K562 (cell line): ENCODE measurements at regions not wholly inside any gene's neighbourhood (a gene's known extent, or its start where the extent isn't known, plus 50 kb on each side); places are given as distances from the start of the nearest gene placed in this dataset.

Source experiments
- ATAC-seq: fragments of 200-7000 bp; cut with Tn5 transposase; 3 replicates; pipeline ENCODE4 v1.9.1; 2020; ENCODE audit warnings: moderate library complexity
- BruUV-seq: library from RNA; stranded (reverse); fragments of 400-500 nt; replicated peaks from 2 replicates; lab custom pipeline; 2021; lab: Mats Ljungman, UMichigan
- CTCF ChIA-PET: fragments of 300-600 bp; formaldehyde crosslinking; extraction: SDS; loops from one replicate; lab custom pipeline; 2021; ENCODE audit warnings: low intra/inter-chr PET ratio; lab: Yijun Ruan, JAX
- POLR2A ChIA-PET: fragments of 300-600, 350-650 bp; sonication (Branson Sonifier 250); formaldehyde crosslinking; extraction: SDS; loops from one replicate; lab custom pipeline; 2021; ENCODE audit warnings: antibody characterized with exemption, inconsistent platforms; lab: Yijun Ruan, JAX
- DNase-seq, 4 experiments: peaks; one replicate each; pipeline versions ENCODE4 v3.0.0 to v3.0.0-alpha.2; 2011 to 2018; ENCODE audit warnings: low spot score in 3 of 4, mixed read lengths in 3 of 4; ENCODE audit errors: extremely low read depth in 1 of 4
- FAIRE-seq: peaks from 2 replicates; lab custom pipeline; 2011; peaks lifted over from hg19 to GRCh38; lab: Jason Lieb, UNC
- H2AFZ ChIP-seq: 2 replicates; pipeline ENCODE4 v1.6.0; 2011; ENCODE audit warnings: low read depth, low read length, control low read depth, inconsistent platforms
- H3K27ac ChIP-seq: fragments of 200-600 bp; 3 replicates; pipeline ENCODE4 v1.8.0; 2011; ENCODE audit warnings: low read depth, mild to moderate bottlenecking, control low read depth, inconsistent platforms, low read length, moderate library complexity, mixed read lengths; ENCODE audit errors: extremely low read depth
- H3K27me3 ChIP-seq, 2 experiments: fragments of 300-600 bp in 1 of 2; 2 replicates in 1 of 2; 3 replicates in 1 of 2; pipeline versions ENCODE4 v1.6.0 to v1.8.0; 2011; ENCODE audit warnings: inconsistent platforms in 2 of 2, low read length in 2 of 2, mild to moderate bottlenecking in 1 of 2, mixed read lengths in 1 of 2, moderate library complexity in 1 of 2; ENCODE audit not compliant: control insufficient read depth in 2 of 2, insufficient read depth in 2 of 2
- H3K36me3 ChIP-seq: fragments of 300-600 bp; 3 replicates; pipeline ENCODE4 v1.8.0; 2011; ENCODE audit warnings: mild to moderate bottlenecking, low read length, inconsistent platforms; ENCODE audit not compliant: control insufficient read depth, insufficient read depth
- H3K4me1 ChIP-seq, 2 experiments: fragments of 200-600 bp in 1 of 2; replicated peaks in 1 of 2; 2 replicates in 1 of 2; 3 replicates in 1 of 2; pipeline versions ENCODE4 v1.5.1 to v1.8.0; 2011; ENCODE audit warnings: inconsistent platforms in 2 of 2, low read length in 2 of 2, mild to moderate bottlenecking in 1 of 2, mixed read lengths in 1 of 2, moderate library complexity in 1 of 2; ENCODE audit not compliant: control insufficient read depth in 2 of 2, insufficient read depth in 2 of 2
- H3K4me2 ChIP-seq: 2 replicates; pipeline ENCODE4 v1.6.1; 2011; ENCODE audit warnings: low read length, control low read depth, inconsistent platforms, mixed read lengths; ENCODE audit not compliant: insufficient read depth
- H3K4me3 ChIP-seq: fragments of 200-600 bp; sonication (generic), shearing (Covaris generic); 2 replicates; pipeline ENCODE4 v1.5.1; 2016; ENCODE audit warnings: control low read depth, inconsistent platforms
- H3K79me2 ChIP-seq: fragments of 200-600 bp; 3 replicates; pipeline ENCODE4 v1.8.0; 2011; ENCODE audit warnings: low read length, inconsistent platforms; ENCODE audit not compliant: control insufficient read depth, insufficient read depth
- H3K9ac ChIP-seq, 2 experiments: 2 replicates each; pipeline versions ENCODE4 v1.6.0 to v1.6.1; 2011; ENCODE audit warnings: low read depth in 2 of 2, low read length in 2 of 2, control low read depth in 1 of 2, inconsistent platforms in 1 of 2, mild to moderate bottlenecking in 1 of 2, mixed read lengths in 1 of 2; ENCODE audit not compliant: insufficient read depth in 1 of 2
- H3K9me1 ChIP-seq: one replicate; pipeline ENCODE4 v1.6.0; 2011; ENCODE audit warnings: inconsistent platforms, mild to moderate bottlenecking, low read length, moderate library complexity; ENCODE audit not compliant: control insufficient read depth, insufficient read depth
- H3K9me3 ChIP-seq: replicated peaks from 2 replicates; pipeline ENCODE4 v1.5.1; 2011; ENCODE audit warnings: low read depth, low read length, inconsistent platforms; ENCODE audit not compliant: control insufficient read depth, insufficient read depth
- H4K20me1 ChIP-seq: replicated peaks from 2 replicates; pipeline ENCODE4 v1.6.1; 2011; ENCODE audit warnings: low read length, inconsistent platforms, mixed read lengths; ENCODE audit not compliant: control insufficient read depth, insufficient read depth
- E2F4 ChIP-seq: sonication (generic); formaldehyde crosslinking; IDR thresholded peaks from 2 replicates; pipeline ENCODE4 v1.8.0; 2022; ENCODE audit warnings: mild to moderate bottlenecking, low read depth, missing genetic modification reagents
- FOXK2 ChIP-seq, 2 experiments: fragments of 450-650 bp; IDR thresholded peaks in 1 of 2; conservative IDR thresholded peaks in 1 of 2; 2 replicates each; pipeline ENCODE4 v1.6.1; 2016; ENCODE audit warnings: low read depth in 2 of 2, mild to moderate bottlenecking in 1 of 2
- GTF2A2 ChIP-seq: IDR thresholded peaks from 2 replicates; pipeline ENCODE4 v1.6.1; 2016; ENCODE audit warnings: mild to moderate bottlenecking, missing genetic modification characterization, missing compliant biosample characterization
- HNRNPL ChIP-seq: fragments of 200-400 bp; formaldehyde crosslinking; IDR thresholded peaks from 2 replicates; pipeline ENCODE4 v1.6.1; 2017; ENCODE audit warnings: low read depth, mild to moderate bottlenecking, low read length
- ILK ChIP-seq: fragments of 450-650 bp; IDR thresholded peaks from 2 replicates; pipeline ENCODE4 v1.6.1; 2016; ENCODE audit warnings: missing genetic modification characterization, low read depth, mild to moderate bottlenecking, missing compliant biosample characterization, moderate library complexity, borderline replicate concordance
- NFATC3 ChIP-seq: fragments of 450-650 bp; IDR thresholded peaks from 2 replicates; pipeline ENCODE4 v1.6.1; 2017; ENCODE audit warnings: mild to moderate bottlenecking
- NR4A1 ChIP-seq, 2 experiments: fragments of 250-450 bp in 1 of 2; fragments of 450-650 bp in 1 of 2; sonication (Bioruptor Pico) in 1 of 2; IDR thresholded peaks; 2 replicates each; pipeline versions ENCODE4 v1.4.0 to v1.6.1; 2016 to 2020; ENCODE audit warnings: mild to moderate bottlenecking in 2 of 2, missing compliant biosample characterization in 1 of 2, missing genetic modification characterization in 1 of 2, moderate library complexity in 1 of 2
- PTBP1 ChIP-seq: fragments of 200-400 bp; formaldehyde crosslinking; IDR thresholded peaks from 2 replicates; pipeline ENCODE4 v1.6.1; 2017; ENCODE audit warnings: low read depth, low read length
- SMARCE1 ChIP-seq: fragments of 450-650 bp; IDR thresholded peaks from 2 replicates; pipeline ENCODE4 v1.7.1; 2016; ENCODE audit warnings: mild to moderate bottlenecking
- WGBS: fragments of 100-300 bp; shearing (Covaris generic); methylation state at CpG from one replicate; pipeline ENCODE4 v1.1.6; 2016; ENCODE audit warnings: low coverage, mixed read lengths; ENCODE audit not compliant: insufficient coverage; ENCODE audit errors: missing lambda C conversion rate; 5-methylcytosine and 5-hydroxymethylcytosine counted together
- in situ Hi-C: fragments of 300-500 bp; cut with MboI; formaldehyde crosslinking; loops from 4 replicates; pipeline ENCODE4 v1.15.0; 2018; ENCODE audit warnings: inconsistent platforms, mixed read lengths
- intact Hi-C: fragments of 100-400 bp; cut with micrococcal nuclease; formaldehyde crosslinking; loops from 2 replicates; pipeline ENCODE4 v1.14.2; 2022

- no peak overlapping the region for H3K4me2 ChIP-seq
- ATAC-seq (no peak), DNase-seq (no peak), FAIRE-seq (no peak)
- H3K27me3 ChIP-seq, result no peaks in the 10 kb centered on the region
- H3K9me1 ChIP-seq, result no peaks in the 10 kb centered on the region
- H4K20me1 ChIP-seq, result no peaks in the 10 kb centered on the region
- POLR2A ChIA-PET, result no interaction called here
- no peaks in the 10 kb centered on the region for H3K4me1 ChIP-seq
- CTCF ChIA-PET, result no interaction called here
- in situ Hi-C loops, result no loop called here
- H3K9ac ChIP-seq, result no peak overlapping the region
- 0% methylated on average over 5 of the region's 6 CpGs for WGBS
- no TSS peak for BruUV-seq
- intact Hi-C loops, result no loop called here
- TF ChIP-seq SMARCE1 (no peak), NR4A1 (CRISPR knock-in tag; IDR thresholded peaks at IDR 0.05) (no peak), NR4A1 (tag; IDR thresholded peaks at IDR 0.05) (no peak), ILK (tag) (no peak), NFATC3 (no peak), E2F4 (CRISPR knock-in tag) (no peak)
- H3K27ac ChIP-seq, result no peak overlapping the region
- no peak overlapping the region for H3K4me3 ChIP-seq
- no peaks in the 10 kb centered on the region for H3K79me2 ChIP-seq
- H3K36me3 ChIP-seq, result no peaks in the 10 kb centered on the region
- no peaks in the 10 kb centered on the region for H3K9me3 ChIP-seq
- no peak overlapping the region for H2AFZ ChIP-seq
Measured at GRCh38 chr14:48925184-48925583, 661.0 kb downstream of the RPS29 start.

GRCh38 chr14:48914921-48915320 is 671.3 kb downstream of the RPS29 start:
- ChIA-PET POLR2A (no interaction called here), CTCF (no interaction called here)
- H3K27me3 ChIP-seq, result no peaks in the 10 kb centered on the region
- 5% methylated on average over 4 of the region's 4 CpGs for WGBS
- no peaks in the 10 kb centered on the region for H3K36me3 ChIP-seq
- H3K9ac ChIP-seq, result no peak overlapping the region
- H3K79me2 ChIP-seq, result no peaks in the 10 kb centered on the region
- in situ Hi-C loops (no loop called here), intact Hi-C loops (no loop called here)
- no peak for DNase-seq
- no peak for ATAC-seq
- no peaks in the 10 kb centered on the region for H3K9me3 ChIP-seq
- H3K4me1 ChIP-seq, result no peaks in the 10 kb centered on the region
- no peak overlapping the region for H3K4me3 ChIP-seq
- no TSS peak for BruUV-seq
- no peak for FAIRE-seq
- H4K20me1 ChIP-seq, result no peaks in the 10 kb centered on the region
- H2AFZ ChIP-seq, result no peak overlapping the region
- H3K9me1 ChIP-seq, result no peaks in the 10 kb centered on the region
- no peak overlapping the region for H3K27ac ChIP-seq
- H3K4me2 ChIP-seq, result no peak overlapping the region
- TF ChIP-seq HNRNPL (no peak), FOXK2 (conservative IDR thresholded peaks at IDR 0.05 in 1 of 2, IDR thresholded peaks at IDR 0.05 in 1 of 2; ENCODE audit: low read depth in 2 of 2) (no peak), PTBP1 (no peak), GTF2A2 (no peak)
